ENCODE measurements at regions not wholly inside any gene's neighbourhood (a gene's known extent, or its start where the extent isn't known, plus 50 kb on each side); places are given as distances from the start of the nearest gene placed in this dataset.

- Histone ChIP-seq H2AFZ (ENCODE audit: control insufficient read depth, low read depth, low read length) (no peak overlapping the region), H3K4me2 (ENCODE audit: control insufficient read depth, insufficient read depth) (no peak overlapping the region), H3K4me3 (no peak overlapping the region), H3K27me3 (replicated peaks in 1 of 2; ENCODE audit: control insufficient read depth in 2 of 2, insufficient read depth in 2 of 2, low read length in 1 of 2) (no peaks in the 10 kb centered on the region), H3K4me1 (ENCODE audit: control insufficient read depth, insufficient read depth, low read length) (no peaks in the 10 kb centered on the region), H4K20me1 (ENCODE audit: control insufficient read depth, insufficient read depth) (no peaks in the 10 kb centered on the region), H3K9ac (ENCODE audit: control insufficient read depth, insufficient read depth, low read length) (no peak overlapping the region), H3K9me3 (replicated peaks; ENCODE audit: control insufficient read depth, insufficient read depth, low read length) (no peaks in the 10 kb centered on the region; the same call in 2 of the 3 replicates), H3K27ac (ENCODE audit: control insufficient read depth, insufficient read depth) (no peak overlapping the region), H3K36me3 (ENCODE audit: control insufficient read depth in 2 of 2, insufficient read depth in 2 of 2, low read length in 1 of 2) (no peaks in the 10 kb centered on the region), H3K79me2 (ENCODE audit: control insufficient read depth, insufficient read depth, low read length) (no peaks in the 10 kb centered on the region)
- WGBS (ENCODE audit: insufficient coverage, insufficient replicate concordance, low lambda C conversion rate, missing lambda C conversion rate), result 32% methylated on average over 12 of the region's 12 CpGs
- TF ChIP-seq RBBP5 (conservative IDR thresholded peaks at IDR 0.05), result no peak
- TF ChIP-seq USF2 (IDR thresholded peaks at IDR 0.05; ENCODE audit: borderline replicate concordance, low read depth, low read length), result no peak
- TF ChIP-seq ZSCAN29 (IDR thresholded peaks at IDR 0.05), result no peak
- no peak for TF ChIP-seq SREBF1 (IDR thresholded peaks at IDR 0.05; ENCODE audit: low read length)
- TF ChIP-seq POU2F2 (IDR thresholded peaks at IDR 0.05; ENCODE audit: borderline replicate concordance, low read depth, low read length), result no peak
- SMC1A ChIA-PET (ENCODE audit: uncharacterized antibody, unreplicated experiment), result no interaction called here
- POLR2A ChIA-PET, result no interaction called here
- BruUV-seq (replicated peaks), result no TSS peak
- ATAC-seq (no peak), FAIRE-seq (no peak), DNase-seq (ENCODE audit: low read depth, low spot score) (no peak)
- CTCF ChIA-PET, result interaction anchor here (0.6 kb wide), 1 partner anchor 44 kb away, joined by 4 read pairs; no protein-coding TSS in a partner anchor
- in situ Hi-C loops (cut with MboI), result no loop called here
- RAD21 ChIA-PET (ENCODE audit: unreplicated experiment), result no interaction called here
- intact Hi-C loops (cut with micrococcal nuclease; ENCODE audit: unreplicated experiment), result no loop called here
These were observed 108.7 kb upstream of the PPP2R2D start for GRCh38 chr10:131792011-131792651.

- Histone ChIP-seq H3K4me2 (ENCODE audit: control insufficient read depth, insufficient read depth) (no peak overlapping the region), H4K20me1 (ENCODE audit: control insufficient read depth, insufficient read depth) (no peaks in the 10 kb centered on the region), H3K27me3 (replicated peaks in 1 of 2; ENCODE audit: control insufficient read depth in 2 of 2, insufficient read depth in 2 of 2, low read length in 1 of 2) (no peaks in the 10 kb centered on the region), H2AFZ (ENCODE audit: control insufficient read depth, low read depth, low read length) (no peak overlapping the region), H3K9me3 (replicated peaks; ENCODE audit: control insufficient read depth, insufficient read depth, low read length) (no peaks in the 10 kb centered on the region; the same call in 2 of the 3 replicates), H3K4me3 (no peak overlapping the region), H3K9ac (ENCODE audit: control insufficient read depth, insufficient read depth, low read length) (no peak overlapping the region), H3K4me1 (ENCODE audit: control insufficient read depth, insufficient read depth, low read length) (no peaks in the 10 kb centered on the region), H3K36me3 (ENCODE audit: control insufficient read depth in 2 of 2, insufficient read depth in 2 of 2, low read length in 1 of 2) (no peaks in the 10 kb centered on the region), H3K27ac (ENCODE audit: control insufficient read depth, insufficient read depth) (no peak overlapping the region), H3K79me2 (ENCODE audit: control insufficient read depth, insufficient read depth, low read length) (no peaks in the 10 kb centered on the region)
- RAD21 ChIA-PET (ENCODE audit: unreplicated experiment), result no interaction called here
- FAIRE-seq (no peak), DNase-seq (ENCODE audit: low read depth, low spot score) (no peak), ATAC-seq (no peak)
- in situ Hi-C loops (cut with MboI), result no loop called here
- POLR2A ChIA-PET, result no interaction called here
- no peak for TF ChIP-seq MEF2A (IDR thresholded peaks at IDR 0.05; ENCODE audit: insufficient read depth, low read depth, low read length)
- no peak for TF ChIP-seq PBX3 (IDR thresholded peaks at IDR 0.05; ENCODE audit: insufficient replicate concordance, low read depth, low read length)
- TF ChIP-seq RAD21 (IDR thresholded peaks at IDR 0.05; ENCODE audit: insufficient read depth, low read depth, low read length), result no peak
- SMC1A ChIA-PET (ENCODE audit: uncharacterized antibody, unreplicated experiment), result no interaction called here
- BruUV-seq (replicated peaks), result no TSS peak
- intact Hi-C loops (cut with micrococcal nuclease; ENCODE audit: unreplicated experiment), result no loop called here
- WGBS (ENCODE audit: insufficient coverage, insufficient replicate concordance, low lambda C conversion rate, missing lambda C conversion rate), result 15% methylated on average over 7 of the region's 7 CpGs
- CTCF ChIA-PET, result no interaction called here
These were observed 108.0 kb upstream of the PPP2R2D start for GRCh38 chr10:131792809-131793208.
